Osteocyte (in vitro differentiated cells): ENCODE measurements at regions not wholly inside any gene's neighbourhood (a gene's known extent, or its start where the extent isn't known, plus 50 kb on each side); places are given as distances from the start of the nearest gene placed in this dataset.
"Not testable (repeated sequence)": the region's sequence is repeated elsewhere in the genome, so short reads cannot be mapped to it uniquely, and the experiment has no call there.

ENCODE experiments used
- DNase-seq: peaks from one replicate; pipeline ENCODE4 v3.0.0; 2021; ENCODE audit warnings: mixed read lengths; ENCODE audit not compliant: unreplicated experiment; ENCODE audit errors: extremely low spot score
- H3K27ac Mint-ChIP-seq: one replicate; pipeline ENCODE4 v1.8.0; 2021; ENCODE audit warnings: mild to moderate bottlenecking, mixed read lengths; ENCODE audit not compliant: unreplicated experiment
- H3K27me3 Mint-ChIP-seq: one replicate; pipeline ENCODE4 v1.8.0; 2021; ENCODE audit warnings: mixed read lengths; ENCODE audit not compliant: unreplicated experiment
- H3K36me3 Mint-ChIP-seq: one replicate; pipeline ENCODE4 v1.8.0; 2021; ENCODE audit warnings: mixed read lengths; ENCODE audit not compliant: unreplicated experiment
- H3K4me1 Mint-ChIP-seq: one replicate; pipeline ENCODE4 v1.8.0; 2021; ENCODE audit warnings: mixed read lengths; ENCODE audit not compliant: unreplicated experiment
- H3K4me3 Mint-ChIP-seq: one replicate; pipeline ENCODE4 v1.8.0; 2021; ENCODE audit warnings: mild to moderate bottlenecking, moderate library complexity, mixed read lengths; ENCODE audit not compliant: unreplicated experiment
- H3K9me3 Mint-ChIP-seq: one replicate; pipeline ENCODE4 v1.8.0; 2021; ENCODE audit warnings: mixed read lengths; ENCODE audit not compliant: unreplicated experiment
- TF ChIP-seq, protein P1 (sequence below): fragments of 200-600 bp; sonication (generic); IDR thresholded peaks from 2 replicates; pipeline ENCODE4 v1.5.0; 2021; ENCODE audit warnings: antibody characterized with exemption, mild to moderate bottlenecking, moderate library complexity

- Mint-ChIP-seq H3K9me3 (no peaks in the 10 kb centered on the region), H3K36me3 (no peaks in the 10 kb centered on the region), H3K4me1 (peaks cover 15% of the 10 kb centered on the region), H3K27ac (peak overlapping the region; percentile 46), H3K4me3 (no peak overlapping the region), H3K27me3 (no peaks in the 10 kb centered on the region)
- no peak for DNase-seq
- TF ChIP-seq, protein P1, sequence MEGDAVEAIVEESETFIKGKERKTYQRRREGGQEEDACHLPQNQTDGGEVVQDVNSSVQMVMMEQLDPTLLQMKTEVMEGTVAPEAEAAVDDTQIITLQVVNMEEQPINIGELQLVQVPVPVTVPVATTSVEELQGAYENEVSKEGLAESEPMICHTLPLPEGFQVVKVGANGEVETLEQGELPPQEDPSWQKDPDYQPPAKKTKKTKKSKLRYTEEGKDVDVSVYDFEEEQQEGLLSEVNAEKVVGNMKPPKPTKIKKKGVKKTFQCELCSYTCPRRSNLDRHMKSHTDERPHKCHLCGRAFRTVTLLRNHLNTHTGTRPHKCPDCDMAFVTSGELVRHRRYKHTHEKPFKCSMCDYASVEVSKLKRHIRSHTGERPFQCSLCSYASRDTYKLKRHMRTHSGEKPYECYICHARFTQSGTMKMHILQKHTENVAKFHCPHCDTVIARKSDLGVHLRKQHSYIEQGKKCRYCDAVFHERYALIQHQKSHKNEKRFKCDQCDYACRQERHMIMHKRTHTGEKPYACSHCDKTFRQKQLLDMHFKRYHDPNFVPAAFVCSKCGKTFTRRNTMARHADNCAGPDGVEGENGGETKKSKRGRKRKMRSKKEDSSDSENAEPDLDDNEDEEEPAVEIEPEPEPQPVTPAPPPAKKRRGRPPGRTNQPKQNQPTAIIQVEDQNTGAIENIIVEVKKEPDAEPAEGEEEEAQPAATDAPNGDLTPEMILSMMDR, result no peak
Observed at GRCh38 chr5:9820691-9821449, 190.7 kb upstream of the TAS2R1 start.

DNA sequence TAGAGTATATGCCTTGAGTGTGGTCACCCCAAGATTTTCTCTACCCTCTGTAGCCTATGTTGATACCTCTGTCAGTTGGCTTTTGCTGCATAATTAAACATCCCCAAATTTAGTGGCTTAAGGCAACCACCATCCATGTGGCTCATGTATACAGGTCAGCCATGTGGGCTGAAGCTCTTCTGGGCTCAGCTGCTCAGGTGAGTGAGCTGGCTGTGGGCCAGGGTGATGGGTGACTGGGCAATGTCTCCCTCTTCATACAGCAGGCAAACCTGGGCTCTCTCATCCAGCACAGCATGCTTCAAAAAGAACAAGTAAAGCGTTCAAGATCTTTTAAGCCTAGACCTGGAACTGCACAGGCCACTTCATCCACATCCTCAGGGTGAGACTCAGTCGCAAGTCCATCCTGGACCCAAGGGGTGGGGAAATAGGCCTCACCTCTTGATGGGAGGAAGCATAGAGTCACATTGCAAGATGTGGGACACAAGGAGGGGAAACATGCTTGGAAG lies 188.2 kb upstream of the TAS2R1 start:
- TF ChIP-seq, protein P1, result no peak
- peaks cover 2% of the 10 kb centered on the region for H3K36me3 Mint-ChIP-seq
- no peaks in the 10 kb centered on the region for H3K9me3 Mint-ChIP-seq
- no peak overlapping the region for H3K27ac Mint-ChIP-seq
- peaks cover 24% of the 10 kb centered on the region for H3K4me1 Mint-ChIP-seq
- H3K4me3 Mint-ChIP-seq, result no peak overlapping the region
- DNase-seq, result no peak
- H3K27me3 Mint-ChIP-seq, result peaks cover 3% of the 10 kb centered on the region

DNA sequence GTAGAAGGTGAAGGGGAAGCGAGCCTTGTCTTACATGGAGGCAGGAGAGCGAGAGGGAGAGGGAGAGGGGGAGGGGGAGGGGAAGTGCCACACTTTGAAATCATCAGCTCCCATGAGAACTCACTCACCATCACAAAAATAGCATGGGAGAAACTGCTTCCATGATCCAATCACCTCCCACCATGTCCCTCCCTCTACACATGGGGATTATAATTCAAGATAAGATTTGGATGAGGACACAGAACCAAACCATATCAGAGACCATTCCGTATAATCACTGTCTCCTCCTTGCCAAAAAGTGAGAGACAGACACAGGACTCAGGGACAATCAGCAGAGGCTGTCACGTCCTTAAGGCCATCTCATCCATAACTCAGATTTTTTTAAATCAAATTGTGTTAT lies 187.7 kb upstream of the TAS2R1 start:
- no peaks in the 10 kb centered on the region for H3K9me3 Mint-ChIP-seq
- TF ChIP-seq, protein P1, result no peak
- no peak for DNase-seq
- H3K4me3 Mint-ChIP-seq, result no peak overlapping the region
- no peak overlapping the region for H3K27ac Mint-ChIP-seq
- peaks cover 3% of the 10 kb centered on the region for H3K27me3 Mint-ChIP-seq
- peaks cover 2% of the 10 kb centered on the region for H3K36me3 Mint-ChIP-seq
- H3K4me1 Mint-ChIP-seq, result peaks cover 24% of the 10 kb centered on the region

DNA sequence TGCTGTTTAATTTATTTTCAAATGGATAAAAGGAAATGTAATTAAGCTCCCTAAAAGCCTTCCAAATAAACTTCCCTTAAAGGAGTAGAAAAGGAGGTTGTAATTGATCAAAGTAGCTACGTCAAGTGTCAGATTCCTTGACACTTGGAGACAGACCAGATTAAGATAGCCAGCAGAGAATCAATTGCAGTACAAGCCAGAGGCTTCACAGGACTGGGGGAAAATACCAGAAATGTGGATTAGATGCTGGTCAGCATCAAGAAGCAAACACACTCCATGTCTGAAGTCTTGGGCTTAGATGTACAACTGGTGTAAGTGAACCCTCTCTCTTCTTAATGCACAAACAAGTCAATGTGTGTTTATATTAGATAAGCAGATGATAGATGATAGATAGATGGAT lies 184.9 kb upstream of the TAS2R1 start:
- H3K27me3 Mint-ChIP-seq, result peaks cover 3% of the 10 kb centered on the region
- peaks cover 4% of the 10 kb centered on the region for H3K9me3 Mint-ChIP-seq

GRCh38 chr5:9813305-9813704 lies 183.2 kb upstream of the TAS2R1 start:
- Mint-ChIP-seq H3K4me1 (peaks cover 9% of the 10 kb centered on the region), H3K27me3 (peaks cover 3% of the 10 kb centered on the region), H3K9me3 (peaks cover 6% of the 10 kb centered on the region)

More for the DNA sequence above, 184.9 kb upstream of the TAS2R1 start:
- TF ChIP-seq, protein P1, result no peak
- no peak overlapping the region for H3K4me3 Mint-ChIP-seq
- H3K27ac Mint-ChIP-seq, result no peak overlapping the region
- peaks cover 2% of the 10 kb centered on the region for H3K36me3 Mint-ChIP-seq
- peaks cover 11% of the 10 kb centered on the region for H3K4me1 Mint-ChIP-seq
- no peak for DNase-seq

DNA sequence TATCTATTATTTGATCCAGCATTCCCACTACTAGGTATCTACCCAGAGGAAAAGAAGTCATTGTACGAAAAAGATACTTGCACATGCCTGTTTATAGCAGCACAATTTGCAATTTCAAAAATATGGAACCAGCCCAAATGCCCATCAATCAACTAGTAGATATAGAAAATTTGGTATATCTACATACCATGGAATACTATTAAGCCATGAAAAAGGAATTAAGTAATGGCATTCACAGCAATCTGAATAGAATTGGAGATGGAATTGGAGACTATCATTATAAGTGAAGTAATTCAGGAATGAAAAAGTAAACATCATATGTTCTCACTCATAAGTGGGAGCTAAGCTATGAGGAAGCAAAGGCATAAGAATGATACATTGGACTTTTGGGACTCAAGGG lies 177.2 kb upstream of the TAS2R1 start:
- not testable (repeated sequence) for H3K4me1 Mint-ChIP-seq, H3K4me3 Mint-ChIP-seq, H3K27me3 Mint-ChIP-seq, H3K36me3 Mint-ChIP-seq, DNase-seq, H3K27ac Mint-ChIP-seq
- peaks cover 37% of the 10 kb centered on the region for H3K9me3 Mint-ChIP-seq

More at GRCh38 chr5:9813305-9813704, 183.2 kb upstream of the TAS2R1 start:
- H3K36me3 Mint-ChIP-seq, result peaks cover 2% of the 10 kb centered on the region
- no peak for DNase-seq
- no peak overlapping the region for H3K4me3 Mint-ChIP-seq
- TF ChIP-seq, protein P1, result no peak
- H3K27ac Mint-ChIP-seq, result no peak overlapping the region
